Sigmoid colon (tissue), 6 donors: ENCODE measurements at regions not wholly inside any gene's neighbourhood (a gene's known extent, or its start where the extent isn't known, plus 50 kb on each side); places are given as distances from the start of the nearest gene placed in this dataset.
"Not testable (repeated sequence)": the region's sequence is repeated elsewhere in the genome, so short reads cannot be mapped to it uniquely, and the experiment has no call there.

Experiments
- DNase-seq: peaks from one replicate; pipeline ENCODE4 v3.0.0-alpha.2; 2019
- H3K27ac ChIP-seq, 4 donors: fragments of 200-600 bp; sonication (generic); one replicate each; pipeline ENCODE4 v1.5.1; 2016 to 2019; ENCODE audit warnings: mild to moderate bottlenecking in 1 of 4
- H3K27me3 ChIP-seq, 3 donors: fragments of 200-600 bp; sonication (generic); one replicate each; pipeline ENCODE4 v1.5.1; 2019; ENCODE audit warnings: mild to moderate bottlenecking in 1 of 3
- H3K36me3 ChIP-seq, 4 donors: fragments of 200-600 bp; sonication (generic); one replicate each; pipeline ENCODE4 v1.5.1; 2016 to 2019
- H3K4me1 ChIP-seq, 4 donors: fragments of 200-600 bp; sonication (generic); one replicate each; pipeline ENCODE4 v1.5.1; 2017 to 2019
- H3K4me3 ChIP-seq, 4 donors: fragments of 200-600 bp; sonication (generic); one replicate each; pipeline ENCODE4 v1.5.1; 2017 to 2019; ENCODE audit warnings: mild to moderate bottlenecking in 2 of 4, moderate library complexity in 1 of 4
- H3K9me3 ChIP-seq, 4 donors: fragments of 200-600 bp in 3 of 4; sonication (generic) in 3 of 4; one replicate each; pipeline versions ENCODE4 v1.5.1 to v1.6.1; 2013 to 2019
- EP300 ChIP-seq, 4 donors: sonication (generic); formaldehyde crosslinking; IDR thresholded peaks; one replicate each; pipeline ENCODE4 v1.6.1; 2017; ENCODE audit warnings: antibody characterized with exemption in 4 of 4
- POLR2A ChIP-seq, 2 donors: fragments of 450-650 bp; IDR thresholded peaks; one replicate each; pipeline ENCODE4 v1.6.1; 2016; ENCODE audit warnings: antibody characterized with exemption in 2 of 2, mild to moderate bottlenecking in 2 of 2, moderate library complexity in 2 of 2
- POLR2AphosphoS5 ChIP-seq, 4 donors: sonication (generic); formaldehyde crosslinking; IDR thresholded peaks; one replicate each; pipeline ENCODE4 v1.6.1; 2017; ENCODE audit warnings: antibody characterized with exemption in 4 of 4
- WGBS, 2 donors: extraction: QIAGEN DNeasy Blood & Tissue Kit; methylation state at CpG; one replicate each; pipeline ENCODE4 v1.1.7; 2013; 5-methylcytosine and 5-hydroxymethylcytosine counted together
- intact Hi-C: fragments of 100-400 bp; cut with DNase I; formaldehyde crosslinking; loops from one replicate; pipeline ENCODE4 v1.15.1; 2023
- TF ChIP-seq, protein P1 (sequence below), 4 experiments: fragments of 450-650 bp in 3 of 4; fragments of 200-600 bp in 1 of 4; IDR thresholded peaks; one replicate each; pipeline ENCODE4 v1.5.1; 2016 to 2019; ENCODE audit warnings: antibody characterized with exemption in 4 of 4, mild to moderate bottlenecking in 3 of 4, moderate library complexity in 2 of 4
- donor health status: healthy with polysubstance abuse.
- donor health status: healthy.

- Histone ChIP-seq H3K4me1 (no peaks in the 10 kb centered on the region), H3K9me3 (no peaks in the 10 kb centered on the region), H3K4me3 (no peak overlapping the region), H3K27ac (no peak overlapping the region), H3K27me3 (no peaks in the 10 kb centered on the region), H3K36me3 (no peaks in the 10 kb centered on the region)
- no peak for TF ChIP-seq POLR2AphosphoS5 (IDR thresholded peaks at IDR 0.05)
- TF ChIP-seq EP300 (IDR thresholded peaks at IDR 0.05), result no peak
- TF ChIP-seq POLR2A (IDR thresholded peaks at IDR 0.05), result no peak
- TF ChIP-seq, protein P1, sequence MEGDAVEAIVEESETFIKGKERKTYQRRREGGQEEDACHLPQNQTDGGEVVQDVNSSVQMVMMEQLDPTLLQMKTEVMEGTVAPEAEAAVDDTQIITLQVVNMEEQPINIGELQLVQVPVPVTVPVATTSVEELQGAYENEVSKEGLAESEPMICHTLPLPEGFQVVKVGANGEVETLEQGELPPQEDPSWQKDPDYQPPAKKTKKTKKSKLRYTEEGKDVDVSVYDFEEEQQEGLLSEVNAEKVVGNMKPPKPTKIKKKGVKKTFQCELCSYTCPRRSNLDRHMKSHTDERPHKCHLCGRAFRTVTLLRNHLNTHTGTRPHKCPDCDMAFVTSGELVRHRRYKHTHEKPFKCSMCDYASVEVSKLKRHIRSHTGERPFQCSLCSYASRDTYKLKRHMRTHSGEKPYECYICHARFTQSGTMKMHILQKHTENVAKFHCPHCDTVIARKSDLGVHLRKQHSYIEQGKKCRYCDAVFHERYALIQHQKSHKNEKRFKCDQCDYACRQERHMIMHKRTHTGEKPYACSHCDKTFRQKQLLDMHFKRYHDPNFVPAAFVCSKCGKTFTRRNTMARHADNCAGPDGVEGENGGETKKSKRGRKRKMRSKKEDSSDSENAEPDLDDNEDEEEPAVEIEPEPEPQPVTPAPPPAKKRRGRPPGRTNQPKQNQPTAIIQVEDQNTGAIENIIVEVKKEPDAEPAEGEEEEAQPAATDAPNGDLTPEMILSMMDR (IDR thresholded peaks at IDR 0.05), result no peak
- intact Hi-C loops, result no loop called here
- WGBS, 2 donors, result 88 to 91% methylated on average over 2 of the region's 2 CpGs
- no peak for DNase-seq
These were observed 1075.0 kb upstream of the GJE1 start for GRCh38 chr6:141057761-141058160.

- Histone ChIP-seq H3K27ac (no peak overlapping the region), H3K4me1 (no peaks in the 10 kb centered on the region), H3K36me3 (no peaks in the 10 kb centered on the region), H3K4me3 (no peak overlapping the region), H3K9me3 (no peaks in the 10 kb centered on the region), H3K27me3 (no peaks in the 10 kb centered on the region)
- TF ChIP-seq EP300 (IDR thresholded peaks at IDR 0.05), result no peak
- TF ChIP-seq POLR2AphosphoS5 (IDR thresholded peaks at IDR 0.05), result no peak
- TF ChIP-seq, protein P1 (IDR thresholded peaks at IDR 0.05), result no peak
- TF ChIP-seq POLR2A (IDR thresholded peaks at IDR 0.05), result no peak
- DNase-seq, result no peak
- WGBS, 2 donors, result 83 to 90% methylated on average over 2 of the region's 2 CpGs
- intact Hi-C loops, result no loop called here
These were observed 1075.6 kb upstream of the GJE1 start for GRCh38 chr6:141056945-141057625.

GRCh38 chr6:141050471-141050870 is 1082.3 kb upstream of the GJE1 start:
- TF ChIP-seq POLR2AphosphoS5 (IDR thresholded peaks at IDR 0.05) (no peak), POLR2A (IDR thresholded peaks at IDR 0.05) (no peak), EP300 (IDR thresholded peaks at IDR 0.05) (no peak)
- TF ChIP-seq, protein P1 (IDR thresholded peaks at IDR 0.05), result no peak
- 90 to 93% methylated on average over 1 of the region's 1 CpG for WGBS, 2 donors
- H3K27ac ChIP-seq, result no peak overlapping the region
- H3K9me3 ChIP-seq, result peaks cover 0 to 6% (median 0%) of the 10 kb centered on the region in 4 donors
- no peaks in the 10 kb centered on the region for H3K36me3 ChIP-seq
- no peaks in the 10 kb centered on the region for H3K27me3 ChIP-seq
- intact Hi-C loops, result no loop called here
- no peak overlapping the region for H3K4me3 ChIP-seq
- DNase-seq, result no peak
- H3K4me1 ChIP-seq, result no peaks in the 10 kb centered on the region

- 76 to 78% methylated on average over 1 of the region's 1 CpG for WGBS, 2 donors
- no peak overlapping the region for H3K27ac ChIP-seq
- H3K9me3 ChIP-seq, result peaks cover 0 to 6% (median 0%) of the 10 kb centered on the region in 4 donors
- H3K27me3 ChIP-seq, result no peaks in the 10 kb centered on the region
- H3K4me3 ChIP-seq, result no peak overlapping the region
- DNase-seq, result no peak
- TF ChIP-seq, protein P1 (IDR thresholded peaks at IDR 0.05), result no peak
- TF ChIP-seq POLR2A (IDR thresholded peaks at IDR 0.05) (no peak), POLR2AphosphoS5 (IDR thresholded peaks at IDR 0.05) (no peak), EP300 (IDR thresholded peaks at IDR 0.05) (no peak)
- intact Hi-C loops, result no loop called here
- H3K36me3 ChIP-seq, result no peaks in the 10 kb centered on the region
- no peaks in the 10 kb centered on the region for H3K4me1 ChIP-seq
These were observed 1084.3 kb upstream of the GJE1 start for GRCh38 chr6:141048451-141048850.

DNA sequence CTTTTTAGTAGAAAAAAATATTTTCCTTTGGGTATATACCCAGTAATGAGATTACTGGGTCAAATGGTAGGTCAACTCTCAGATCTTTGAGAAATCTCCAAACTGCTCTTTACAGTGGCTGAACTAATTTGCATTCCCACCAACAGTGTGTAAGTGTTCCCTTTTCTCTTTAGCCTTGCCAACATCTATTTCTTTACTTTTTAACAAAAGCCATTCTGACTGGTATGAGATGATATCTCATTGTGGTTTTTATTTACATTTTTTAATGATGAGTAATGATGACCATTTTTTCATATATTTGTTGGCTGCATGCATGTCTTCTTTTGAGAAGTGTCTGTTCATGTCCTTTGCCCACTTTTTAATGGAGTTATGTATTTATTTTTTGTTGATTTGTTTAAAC is 1086.2 kb upstream of the GJE1 start:
- H3K9me3 ChIP-seq, H3K36me3 ChIP-seq, DNase-seq, H3K4me3 ChIP-seq, intact Hi-C loops, H3K4me1 ChIP-seq, H3K27ac ChIP-seq, H3K27me3 ChIP-seq: not testable (repeated sequence)
